ENCODE measurements at regions not wholly inside any gene's neighbourhood (a gene's known extent, or its start where the extent isn't known, plus 50 kb on each side); places are given as distances from the start of the nearest gene placed in this dataset.

DNA sequence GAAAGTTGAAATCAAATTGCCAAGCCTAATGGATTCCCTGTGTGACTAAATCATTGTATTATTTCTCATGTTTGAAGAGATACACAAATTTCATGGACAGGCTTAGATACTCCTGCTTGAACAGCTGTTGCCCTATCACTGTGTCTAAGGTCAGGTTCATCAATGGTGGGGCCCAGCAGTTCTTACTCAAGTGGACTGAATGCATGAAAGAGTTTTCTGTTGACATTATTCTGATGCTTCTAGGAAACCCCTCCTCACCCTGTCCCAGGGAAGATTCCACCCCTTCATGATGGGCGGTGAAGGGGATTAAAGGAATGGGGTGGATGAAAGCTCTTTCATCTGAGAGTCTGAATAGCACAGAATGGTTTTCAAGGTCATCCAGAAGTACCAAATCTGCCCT lies 148.8 kb downstream of the INO80D start:
- Histone ChIP-seq H3K27me3 (ENCODE audit: control insufficient read depth in 2 of 2, insufficient read depth in 1 of 2, low read length in 1 of 2) (no peaks in the 10 kb centered on the region), H3K9me3 (ENCODE audit: control insufficient read depth in 2 of 2, insufficient read depth in 1 of 2, low read length in 1 of 2) (no peaks in the 10 kb centered on the region), H3K27ac (ENCODE audit: low read depth in 1 of 2, low read length in 1 of 2) (no peak overlapping the region), H3K4me3 (ENCODE audit: low read length in 2 of 2) (no peak overlapping the region), H3K36me3 (ENCODE audit: control insufficient read depth in 2 of 2, insufficient read depth in 2 of 2, low read length in 1 of 2) (no peaks in the 10 kb centered on the region), H3K4me1 (ENCODE audit: control insufficient read depth in 2 of 2, insufficient read depth in 2 of 2, low read length in 2 of 2) (no peaks in the 10 kb centered on the region)
- WGBS: 94% methylated on average over 1 of the region's 1 CpG
- no peak for DNase-seq (ENCODE audit: low read depth in 6 of 9, low spot score in 9 of 9)

DNA sequence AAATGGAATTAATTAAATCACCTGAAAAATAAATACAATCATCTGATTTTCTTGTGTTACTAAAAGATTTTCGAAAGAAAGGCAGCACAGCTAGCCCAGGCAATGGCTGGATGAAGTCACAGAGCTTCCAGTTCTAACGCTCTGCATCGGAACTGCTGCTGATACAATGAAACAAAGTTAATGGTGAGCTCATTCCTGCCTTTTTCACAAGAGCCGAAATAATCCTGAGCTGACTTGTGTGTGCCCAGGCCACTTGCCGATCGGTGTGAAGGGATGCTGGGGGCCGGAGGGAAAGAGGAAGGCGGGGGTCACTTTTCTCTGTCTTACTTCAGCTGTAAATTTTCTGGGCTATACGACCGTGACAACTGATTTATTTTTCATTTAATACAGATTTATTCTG lies 149.5 kb downstream of the INO80D start:
- H3K27ac ChIP-seq (ENCODE audit: low read depth in 1 of 2, low read length in 1 of 2): no peak overlapping the region
- DNase-seq (ENCODE audit: low read depth in 6 of 9, low spot score in 9 of 9): no peak
- no peaks in the 10 kb centered on the region for H3K36me3 ChIP-seq (ENCODE audit: control insufficient read depth in 2 of 2, insufficient read depth in 2 of 2, low read length in 1 of 2)
- H3K4me3 ChIP-seq (ENCODE audit: low read length in 2 of 2): no peak overlapping the region
- H3K4me1 ChIP-seq (ENCODE audit: control insufficient read depth in 2 of 2, insufficient read depth in 2 of 2, low read length in 2 of 2): no peaks in the 10 kb centered on the region
- H3K27me3 ChIP-seq (ENCODE audit: control insufficient read depth in 2 of 2, insufficient read depth in 1 of 2, low read length in 1 of 2): no peaks in the 10 kb centered on the region
- H3K9me3 ChIP-seq (ENCODE audit: control insufficient read depth in 2 of 2, insufficient read depth in 1 of 2, low read length in 1 of 2): peaks cover 0 to 3% of the 10 kb centered on the region in 2 donors
- WGBS: 93% methylated on average over 10 of the region's 10 CpGs

DNA sequence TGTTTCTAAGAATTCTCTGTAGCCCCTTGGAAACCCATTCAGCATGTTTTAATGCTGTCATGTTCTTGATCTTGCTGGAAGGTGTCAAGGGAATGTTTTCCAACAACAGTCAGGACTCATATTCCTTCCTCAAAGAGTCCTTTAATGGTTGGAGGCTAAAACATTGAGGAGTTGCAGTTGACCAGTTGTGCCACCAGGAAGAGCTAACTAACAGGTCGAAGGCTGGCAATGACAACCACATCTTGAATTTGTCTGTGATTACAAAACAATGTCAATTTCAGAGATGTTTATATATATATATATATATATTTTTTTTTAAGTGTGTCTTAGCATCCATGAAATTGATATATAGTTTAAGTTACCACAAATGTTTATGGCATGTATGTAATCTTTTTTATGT lies 151.5 kb downstream of the INO80D start:
- 89% methylated on average over 1 of the region's 1 CpG for WGBS
- Histone ChIP-seq H3K9me3 (ENCODE audit: control insufficient read depth in 2 of 2, insufficient read depth in 1 of 2, low read length in 1 of 2) (peaks cover 0 to 6% of the 10 kb centered on the region in 2 donors), H3K4me3 (ENCODE audit: low read length in 2 of 2) (no peak overlapping the region), H3K27ac (ENCODE audit: low read depth in 1 of 2, low read length in 1 of 2) (no peak overlapping the region), H3K4me1 (ENCODE audit: control insufficient read depth in 2 of 2, insufficient read depth in 2 of 2, low read length in 2 of 2) (no peaks in the 10 kb centered on the region), H3K36me3 (ENCODE audit: control insufficient read depth in 2 of 2, insufficient read depth in 2 of 2, low read length in 1 of 2) (no peaks in the 10 kb centered on the region), H3K27me3 (ENCODE audit: control insufficient read depth in 2 of 2, insufficient read depth in 1 of 2, low read length in 1 of 2) (no peaks in the 10 kb centered on the region)
- DNase-seq (ENCODE audit: low read depth in 6 of 9, low spot score in 9 of 9): no peak

DNA sequence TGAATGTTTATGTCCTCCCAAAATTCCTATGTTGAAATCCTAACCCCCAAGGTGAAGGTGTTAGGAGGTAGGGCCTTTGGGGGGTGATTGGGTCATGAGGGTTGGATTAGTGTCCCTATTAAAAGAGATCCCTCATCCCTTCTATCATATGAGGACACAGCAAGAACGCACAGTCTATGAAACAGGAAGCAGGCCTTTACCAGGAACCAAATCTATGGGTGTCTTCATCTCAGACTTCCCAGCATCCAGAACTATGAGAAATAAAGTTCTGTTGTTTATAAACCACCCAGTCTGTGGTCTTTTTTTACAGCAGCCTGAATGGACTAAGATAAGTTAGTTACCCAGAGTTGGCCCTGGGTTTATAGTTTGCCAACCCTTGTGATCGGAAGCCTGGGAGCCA lies 153.1 kb downstream of the INO80D start:
- H3K9me3 ChIP-seq (ENCODE audit: control insufficient read depth in 2 of 2, insufficient read depth in 1 of 2, low read length in 1 of 2): peaks cover 0 to 6% of the 10 kb centered on the region in 2 donors
- WGBS: 73% methylated on average over 2 of the region's 2 CpGs
- no peak for DNase-seq (ENCODE audit: low read depth in 6 of 9, low spot score in 9 of 9)
- H3K36me3 ChIP-seq (ENCODE audit: control insufficient read depth in 2 of 2, insufficient read depth in 2 of 2, low read length in 1 of 2): no peaks in the 10 kb centered on the region
- no peaks in the 10 kb centered on the region for H3K4me1 ChIP-seq (ENCODE audit: control insufficient read depth in 2 of 2, insufficient read depth in 2 of 2, low read length in 2 of 2)
- peaks cover 0 to 4% of the 10 kb centered on the region in 2 donors for H3K27me3 ChIP-seq (ENCODE audit: control insufficient read depth in 2 of 2, insufficient read depth in 1 of 2, low read length in 1 of 2)
- no peak overlapping the region for H3K4me3 ChIP-seq (ENCODE audit: low read length in 2 of 2)
- H3K27ac ChIP-seq (ENCODE audit: low read depth in 1 of 2, low read length in 1 of 2): no peak overlapping the region

DNA sequence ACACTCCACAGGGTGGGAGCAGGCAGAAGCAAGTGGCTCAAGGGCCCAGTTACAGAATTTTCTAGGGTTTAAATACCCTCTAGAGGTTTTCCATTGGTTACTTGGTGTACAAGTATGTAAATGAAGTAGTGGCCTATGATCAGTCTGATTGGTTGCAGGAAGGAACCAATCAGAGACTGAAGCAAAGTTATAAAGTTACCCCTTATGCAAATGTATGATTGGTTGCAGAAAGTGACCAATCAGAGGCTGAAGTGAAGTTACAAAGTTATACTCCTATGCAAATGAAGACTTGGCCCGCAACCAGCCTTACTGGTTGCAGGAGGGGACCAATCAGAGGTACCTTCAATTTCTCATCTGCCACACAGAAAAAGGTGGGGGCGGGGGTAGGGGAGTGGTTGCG lies 154.6 kb downstream of the INO80D start:
- H3K36me3 ChIP-seq (ENCODE audit: control insufficient read depth in 2 of 2, insufficient read depth in 2 of 2, low read length in 1 of 2): no peaks in the 10 kb centered on the region
- no peak for DNase-seq (ENCODE audit: low read depth in 6 of 9, low spot score in 9 of 9)
- 96% methylated on average over 3 of the region's 3 CpGs for whole genome bisulfite sequencing
- H3K27ac ChIP-seq (ENCODE audit: low read depth in 1 of 2, low read length in 1 of 2): no peak overlapping the region
- peaks cover 0 to 13% of the 10 kb centered on the region in 2 donors for H3K27me3 ChIP-seq (ENCODE audit: control insufficient read depth in 2 of 2, insufficient read depth in 1 of 2, low read length in 1 of 2)
- H3K9me3 ChIP-seq (ENCODE audit: control insufficient read depth in 2 of 2, insufficient read depth in 1 of 2, low read length in 1 of 2): peaks cover 0 to 6% of the 10 kb centered on the region in 2 donors
- H3K4me1 ChIP-seq (ENCODE audit: control insufficient read depth in 2 of 2, insufficient read depth in 2 of 2, low read length in 2 of 2): no peaks in the 10 kb centered on the region
- H3K4me3 ChIP-seq (ENCODE audit: low read length in 2 of 2): no peak overlapping the region

DNA sequence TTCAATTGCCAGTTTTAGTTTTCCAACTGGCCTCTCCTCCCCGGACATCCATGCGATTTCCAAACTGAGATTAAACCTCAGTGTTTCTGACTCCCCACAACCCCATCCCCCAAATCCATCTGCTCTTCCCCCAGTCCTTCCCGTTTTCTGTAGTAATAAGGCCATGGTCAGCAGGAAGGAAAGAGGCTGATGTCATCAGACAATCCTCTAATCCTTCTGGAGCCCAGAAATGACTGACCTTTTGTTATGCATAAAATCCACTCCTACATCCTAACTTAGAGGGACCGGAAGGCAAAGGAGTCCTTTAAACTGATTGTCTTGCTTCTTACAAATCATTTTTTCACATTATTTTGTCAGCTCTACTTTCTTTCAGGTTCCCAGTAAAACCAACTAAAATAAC lies 155.8 kb downstream of the INO80D start:
- H3K27ac ChIP-seq (ENCODE audit: low read depth in 1 of 2, low read length in 1 of 2): no peak overlapping the region
- no peak for DNase-seq (ENCODE audit: low read depth in 6 of 9, low spot score in 9 of 9)
- 88% methylated on average over 4 of the region's 4 CpGs for WGBS

DNA sequence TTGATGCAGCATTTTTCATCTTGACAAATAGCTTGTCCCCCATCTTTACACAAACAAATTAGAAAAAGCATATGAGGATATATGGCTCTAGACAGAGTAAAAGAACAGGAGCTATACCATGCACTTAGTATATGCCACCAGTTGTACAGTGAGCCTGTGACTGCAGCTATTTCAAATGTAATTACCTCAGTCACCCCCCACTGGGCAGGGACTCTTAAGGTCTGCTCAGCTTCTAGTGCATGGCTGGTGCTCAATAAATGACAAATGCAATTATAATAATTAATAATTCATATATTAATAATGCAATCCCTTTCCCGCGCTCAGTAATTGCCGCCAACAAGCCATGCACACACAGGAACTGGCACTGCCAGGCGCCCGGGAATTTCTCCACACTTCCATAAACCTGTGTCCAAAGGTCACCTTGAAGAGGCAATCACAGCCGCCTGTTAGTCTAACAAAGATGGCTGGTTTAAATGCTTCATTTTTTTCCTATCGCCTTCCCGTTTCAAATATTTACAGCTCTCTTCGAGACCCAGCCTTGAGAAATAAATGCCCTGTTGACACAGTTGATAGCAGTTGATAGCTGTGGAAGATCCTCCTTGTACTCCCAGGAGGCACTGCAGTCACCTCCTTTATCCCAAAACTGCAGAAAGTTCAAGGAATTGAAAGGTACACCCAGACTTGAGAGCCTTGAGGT lies 156.6 kb downstream of the INO80D start:
- no peaks in the 10 kb centered on the region for H3K36me3 ChIP-seq (ENCODE audit: control insufficient read depth in 2 of 2, insufficient read depth in 2 of 2, low read length in 1 of 2)
- WGBS: 98% methylated on average over 9 of the region's 9 CpGs
- DNase-seq (ENCODE audit: low read depth in 6 of 9, low spot score in 9 of 9): no peak
- no peak overlapping the region for H3K4me3 ChIP-seq (ENCODE audit: low read length in 2 of 2)
- peaks cover 6 to 32% of the 10 kb centered on the region in 2 donors for H3K27me3 ChIP-seq (ENCODE audit: control insufficient read depth in 2 of 2, insufficient read depth in 1 of 2, low read length in 1 of 2)
- H3K27ac ChIP-seq (ENCODE audit: low read depth in 1 of 2, low read length in 1 of 2): no peak overlapping the region
- H3K4me1 ChIP-seq (ENCODE audit: control insufficient read depth in 2 of 2, insufficient read depth in 2 of 2, low read length in 2 of 2): peaks cover 2 to 7% of the 10 kb centered on the region in 2 donors
- peaks cover 0 to 6% of the 10 kb centered on the region in 2 donors for H3K9me3 ChIP-seq (ENCODE audit: control insufficient read depth in 2 of 2, insufficient read depth in 1 of 2, low read length in 1 of 2)

More for the DNA sequence above, 155.8 kb downstream of the INO80D start:
- Histone ChIP-seq H3K27me3 (ENCODE audit: control insufficient read depth in 2 of 2, insufficient read depth in 1 of 2, low read length in 1 of 2) (peaks cover 4 to 25% of the 10 kb centered on the region in 2 donors), H3K4me1 (ENCODE audit: control insufficient read depth in 2 of 2, insufficient read depth in 2 of 2, low read length in 2 of 2) (peaks cover 2 to 7% of the 10 kb centered on the region in 2 donors), H3K9me3 (ENCODE audit: control insufficient read depth in 2 of 2, insufficient read depth in 1 of 2, low read length in 1 of 2) (peaks cover 0 to 6% of the 10 kb centered on the region in 2 donors), H3K4me3 (ENCODE audit: low read length in 2 of 2) (no peak overlapping the region), H3K36me3 (ENCODE audit: control insufficient read depth in 2 of 2, insufficient read depth in 2 of 2, low read length in 1 of 2) (no peaks in the 10 kb centered on the region)

DNA sequence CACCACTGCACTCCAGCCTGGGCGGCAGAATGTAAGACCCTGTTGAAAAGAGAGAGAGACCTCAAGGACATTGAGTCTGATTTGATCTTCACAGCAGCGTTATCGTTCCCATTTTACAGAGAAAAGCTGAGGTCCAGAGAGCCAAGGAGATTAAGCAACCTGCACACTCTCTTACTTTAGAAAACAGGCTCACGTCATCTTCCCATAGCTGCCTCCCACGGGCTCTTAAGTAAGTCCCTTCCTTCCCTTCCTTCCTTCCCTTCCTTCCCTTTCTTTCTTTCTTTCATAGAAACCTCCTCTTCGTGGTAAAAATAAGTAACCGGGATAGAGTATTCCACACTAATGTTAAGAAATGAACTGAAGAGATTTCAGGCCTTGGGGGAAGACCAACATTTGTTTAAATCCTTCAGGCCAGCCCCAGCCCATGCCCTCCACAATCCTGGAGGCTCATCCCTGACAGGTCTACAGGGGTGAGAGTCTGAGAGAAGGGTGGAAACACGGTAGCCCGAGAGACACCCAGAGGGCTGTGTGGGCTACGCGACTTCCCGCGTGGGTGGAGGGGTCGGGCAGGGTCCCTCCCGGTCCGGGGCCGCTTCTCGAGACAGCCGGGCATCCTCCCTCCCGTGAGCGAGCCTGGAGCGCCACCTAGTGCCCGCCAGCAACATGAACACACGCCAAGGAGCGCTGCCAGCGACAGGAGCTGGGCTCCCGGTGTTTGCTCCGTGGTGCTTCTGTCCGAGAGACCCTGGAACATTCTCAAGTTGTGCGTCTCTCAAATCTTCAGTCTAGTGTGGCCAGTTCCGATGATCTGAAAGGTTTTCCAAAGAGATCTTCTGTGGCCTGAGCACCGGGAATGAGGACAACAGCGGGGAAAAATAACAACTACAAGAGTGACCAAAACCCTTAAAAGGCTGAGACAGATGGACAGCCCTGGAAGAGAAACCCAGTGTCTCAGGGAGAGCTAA lies 160.3 kb downstream of the INO80D start:
- WGBS: 13% methylated on average over 33 of the region's 33 CpGs
- Histone ChIP-seq H3K27ac (ENCODE audit: low read depth in 1 of 2, low read length in 1 of 2) (no peak overlapping the region), H3K9me3 (ENCODE audit: control insufficient read depth in 2 of 2, insufficient read depth in 1 of 2, low read length in 1 of 2) (no peaks in the 10 kb centered on the region), H3K4me1 (ENCODE audit: control insufficient read depth in 2 of 2, insufficient read depth in 2 of 2, low read length in 2 of 2) (peaks cover 2 to 7% of the 10 kb centered on the region in 2 donors), H3K27me3 (ENCODE audit: control insufficient read depth in 2 of 2, insufficient read depth in 1 of 2, low read length in 1 of 2) (peaks cover 9 to 32% of the 10 kb centered on the region in 2 donors), H3K4me3 (ENCODE audit: low read length in 2 of 2) (no peak overlapping the region), H3K36me3 (ENCODE audit: control insufficient read depth in 2 of 2, insufficient read depth in 2 of 2, low read length in 1 of 2) (no peaks in the 10 kb centered on the region)
- DNase-seq (ENCODE audit: low read depth in 6 of 9, low spot score in 9 of 9): peak in 8 of 9 donors; percentile 22 to 73 (median 48)

DNA sequence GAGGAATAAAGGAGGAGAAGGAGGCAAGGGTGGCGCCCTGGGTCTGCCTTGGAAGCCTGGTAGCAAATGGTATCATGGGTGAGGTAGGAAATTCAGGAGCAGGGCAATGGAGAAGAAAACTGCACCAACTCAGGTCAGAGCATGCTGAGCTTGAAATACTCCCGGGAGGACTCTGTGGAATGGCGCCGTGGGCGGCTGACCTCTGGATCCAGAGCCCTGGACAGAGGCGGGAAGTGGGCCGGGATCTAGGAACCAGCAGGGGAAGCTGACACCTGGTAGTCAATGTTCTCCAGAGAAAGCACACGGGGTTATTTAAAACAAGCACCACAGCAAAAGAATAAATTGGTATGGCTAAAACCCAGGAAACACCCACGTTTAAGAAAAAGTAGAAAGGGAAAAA lies 161.3 kb downstream of the INO80D start:
- Histone ChIP-seq H3K9me3 (ENCODE audit: control insufficient read depth in 2 of 2, insufficient read depth in 1 of 2, low read length in 1 of 2) (no peaks in the 10 kb centered on the region), H3K4me1 (ENCODE audit: control insufficient read depth in 2 of 2, insufficient read depth in 2 of 2, low read length in 2 of 2) (peaks cover 2 to 7% of the 10 kb centered on the region in 2 donors), H3K27me3 (ENCODE audit: control insufficient read depth in 2 of 2, insufficient read depth in 1 of 2, low read length in 1 of 2) (peaks cover 9 to 32% of the 10 kb centered on the region in 2 donors), H3K36me3 (ENCODE audit: control insufficient read depth in 2 of 2, insufficient read depth in 2 of 2, low read length in 1 of 2) (no peaks in the 10 kb centered on the region), H3K27ac (ENCODE audit: low read depth in 1 of 2, low read length in 1 of 2) (no peak overlapping the region), H3K4me3 (ENCODE audit: low read length in 2 of 2) (no peak overlapping the region)
- WGBS: 90% methylated on average over 9 of the region's 9 CpGs
- no peak for DNase-seq (ENCODE audit: low read depth in 6 of 9, low spot score in 9 of 9)

Data from thymus (tissue), 11 donors.